WTC11 (cell line): ENCODE measurements at regions not wholly inside any gene's neighbourhood (a gene's known extent, or its start where the extent isn't known, plus 50 kb on each side); places are given as distances from the start of the nearest gene placed in this dataset.

ENCODE experiments used
- ATAC-seq: fragments of 200-7000 bp; cut with Tn5 transposase; 2 replicates; pipeline ENCODE4 v1.10.0; 2021; ENCODE audit warnings: mild to moderate bottlenecking, moderate library complexity
- CTCF ChIA-PET: fragments of 300-600 bp; sonication (Branson Sonifier 250); formaldehyde crosslinking; loops from one replicate; lab custom pipeline; 2021; ENCODE audit warnings: antibody characterized with exemption; lab: Charles Lee
- POLR2A ChIA-PET: fragments of 350-600 bp; sonication (Branson Sonifier 250); formaldehyde crosslinking; loops from one replicate; lab custom pipeline; 2021; ENCODE audit warnings: antibody characterized with exemption; lab: Charles Lee
- DNase-seq: peaks from one replicate; pipeline ENCODE4 v3.0.0; 2021; ENCODE audit warnings: low spot score
- H3K27ac Mint-ChIP-seq: 2 replicates; pipeline ENCODE4 v1.8.0; 2021; ENCODE audit warnings: mixed read lengths
- H3K27me3 Mint-ChIP-seq: 2 replicates; pipeline ENCODE4 v1.8.0; 2021; ENCODE audit warnings: low read depth, mild to moderate bottlenecking, moderate library complexity, mixed read lengths
- H3K36me3 Mint-ChIP-seq: 2 replicates; pipeline ENCODE4 v1.8.0; 2021; ENCODE audit warnings: mixed read lengths
- H3K4me1 Mint-ChIP-seq: 2 replicates; pipeline ENCODE4 v1.8.0; 2022; ENCODE audit warnings: mixed read lengths
- H3K4me3 Mint-ChIP-seq: 2 replicates; pipeline ENCODE4 v1.8.0; 2021; ENCODE audit warnings: mild to moderate bottlenecking, moderate library complexity, mixed read lengths
- H3K9me3 Mint-ChIP-seq: 2 replicates; pipeline ENCODE4 v1.8.0; 2021; ENCODE audit warnings: mixed read lengths
- ATF6 ChIP-seq: sonication (generic); formaldehyde crosslinking; IDR thresholded peaks from 2 replicates; pipeline ENCODE4 v1.8.1; 2023; ENCODE audit warnings: mild to moderate bottlenecking, missing genetic modification reagents
- CREB1 ChIP-seq: sonication (generic); formaldehyde crosslinking; IDR thresholded peaks from 2 replicates; pipeline ENCODE4 v1.8.0; 2023; ENCODE audit warnings: mild to moderate bottlenecking, missing genetic modification reagents
- E2F1 ChIP-seq: sonication (generic); formaldehyde crosslinking; IDR thresholded peaks from 2 replicates; pipeline ENCODE4 v1.8.0; 2022; ENCODE audit warnings: mild to moderate bottlenecking, missing genetic modification reagents
- ERG ChIP-seq: fragments of 250-450 bp; sonication (Bioruptor Pico); IDR thresholded peaks from 2 replicates; pipeline ENCODE4 v1.8.0; 2021; ENCODE audit warnings: mild to moderate bottlenecking
- FOXK1 ChIP-seq: sonication (generic); formaldehyde crosslinking; IDR thresholded peaks from 2 replicates; pipeline ENCODE4 v1.8.0; 2022; ENCODE audit warnings: mild to moderate bottlenecking, moderate library complexity, missing genetic modification reagents
- FOXP4 ChIP-seq: sonication (generic); formaldehyde crosslinking; IDR thresholded peaks from 2 replicates; pipeline ENCODE4 v1.8.0; 2022; ENCODE audit warnings: mild to moderate bottlenecking, missing genetic modification reagents
- JUN ChIP-seq: sonication (generic); formaldehyde crosslinking; IDR thresholded peaks from 2 replicates; pipeline ENCODE4 v1.8.0; 2023; ENCODE audit warnings: mild to moderate bottlenecking, missing genetic modification reagents
- MXD4 ChIP-seq: fragments of 250-450 bp; sonication (Bioruptor Pico); IDR thresholded peaks from 2 replicates; pipeline ENCODE4 v1.8.0; 2021; ENCODE audit warnings: mild to moderate bottlenecking, moderate library complexity, borderline replicate concordance
- NFATC4 ChIP-seq: fragments of 250-450 bp; sonication (Bioruptor Pico); IDR thresholded peaks from 2 replicates; pipeline ENCODE4 v1.9.0; 2021; ENCODE audit warnings: mild to moderate bottlenecking
- NR2C2 ChIP-seq: sonication (generic); formaldehyde crosslinking; IDR thresholded peaks from 2 replicates; pipeline ENCODE4 v1.8.0; 2022; ENCODE audit warnings: mild to moderate bottlenecking, missing genetic modification reagents
- STAT6 ChIP-seq: sonication (generic); formaldehyde crosslinking; conservative IDR thresholded peaks from 2 replicates; pipeline ENCODE4 v1.8.1; 2023; ENCODE audit warnings: mild to moderate bottlenecking, low read depth, missing genetic modification reagents, moderate library complexity
- ZNF121 ChIP-seq: sonication (generic); formaldehyde crosslinking; IDR thresholded peaks from 2 replicates; pipeline ENCODE4 v1.8.0; 2023; ENCODE audit warnings: missing genetic modification reagents
- ZNF317 ChIP-seq: sonication (generic); formaldehyde crosslinking; IDR thresholded peaks from 2 replicates; pipeline ENCODE4 v1.8.1; 2023; ENCODE audit warnings: low read depth, mild to moderate bottlenecking, moderate library complexity, missing genetic modification reagents, borderline replicate concordance
- ZNF416 ChIP-seq: fragments of 250-450 bp; sonication (Bioruptor Pico); IDR thresholded peaks from 2 replicates; pipeline ENCODE4 v1.9.0; 2021; ENCODE audit warnings: mild to moderate bottlenecking, inconsistent platforms
- TF ChIP-seq, protein P1 (sequence below): sonication (generic); formaldehyde crosslinking; IDR thresholded peaks from 2 replicates; pipeline ENCODE4 v1.8.1; 2023; ENCODE audit warnings: mild to moderate bottlenecking, moderate library complexity, missing genetic modification reagents
- TF ChIP-seq, protein P2 (sequence below): fragments of 250-450 bp; sonication (Bioruptor Pico); IDR thresholded peaks from 2 replicates; pipeline ENCODE4 v1.9.0; 2021; ENCODE audit warnings: mild to moderate bottlenecking
- TF ChIP-seq, protein P3 (sequence below): sonication (generic); formaldehyde crosslinking; IDR thresholded peaks from 2 replicates; pipeline ENCODE4 v1.8.0; 2022; ENCODE audit warnings: mild to moderate bottlenecking, missing genetic modification reagents
- TF ChIP-seq, protein P4 (sequence below): fragments of 200-600 bp; IDR thresholded peaks from 2 replicates; pipeline ENCODE4 v1.8.0; 2022; ENCODE audit warnings: antibody characterized with exemption

GRCh38 chr11:29750392-29750791 lies 266.4 kb downstream of the KCNA4 start:
- H3K9me3 Mint-ChIP-seq, result no peaks in the 10 kb centered on the region
- no peaks in the 10 kb centered on the region for H3K4me1 Mint-ChIP-seq
- TF ChIP-seq, protein P1, sequence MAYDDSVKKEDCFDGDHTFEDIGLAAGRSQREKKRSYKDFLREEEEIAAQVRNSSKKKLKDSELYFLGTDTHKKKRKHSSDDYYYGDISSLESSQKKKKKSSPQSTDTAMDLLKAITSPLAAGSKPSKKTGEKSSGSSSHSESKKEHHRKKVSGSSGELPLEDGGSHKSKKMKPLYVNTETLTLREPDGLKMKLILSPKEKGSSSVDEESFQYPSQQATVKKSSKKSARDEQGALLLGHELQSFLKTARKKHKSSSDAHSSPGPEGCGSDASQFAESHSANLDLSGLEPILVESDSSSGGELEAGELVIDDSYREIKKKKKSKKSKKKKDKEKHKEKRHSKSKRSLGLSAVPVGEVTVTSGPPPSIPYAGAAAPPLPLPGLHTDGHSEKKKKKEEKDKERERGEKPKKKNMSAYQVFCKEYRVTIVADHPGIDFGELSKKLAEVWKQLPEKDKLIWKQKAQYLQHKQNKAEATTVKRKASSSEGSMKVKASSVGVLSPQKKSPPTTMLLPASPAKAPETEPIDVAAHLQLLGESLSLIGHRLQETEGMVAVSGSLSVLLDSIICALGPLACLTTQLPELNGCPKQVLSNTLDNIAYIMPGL (CRISPR knock-in tag), result no peak
- TF ChIP-seq NR2C2 (CRISPR knock-in tag) (no peak), STAT6 (CRISPR knock-in tag) (no peak), E2F1 (no peak), FOXK1 (CRISPR knock-in tag) (no peak), ZNF317 (CRISPR knock-in tag) (no peak), ZNF416 (CRISPR knock-in tag) (no peak), CREB1 (CRISPR knock-in tag) (no peak), ATF6 (CRISPR knock-in tag) (no peak), JUN (CRISPR knock-in tag) (no peak), ERG (CRISPR knock-in tag) (no peak), NFATC4 (CRISPR knock-in tag) (no peak)
- peaks cover 3% of the 10 kb centered on the region; the same call in 1 of the 2 replicates for H3K27me3 Mint-ChIP-seq
- no peak overlapping the region for H3K4me3 Mint-ChIP-seq
- CTCF ChIA-PET, result no interaction called here
- no peak overlapping the region for H3K27ac Mint-ChIP-seq
- POLR2A ChIA-PET, result no interaction called here
- DNase-seq (no peak), ATAC-seq (no peak)
- H3K36me3 Mint-ChIP-seq, result no peaks in the 10 kb centered on the region

DNA sequence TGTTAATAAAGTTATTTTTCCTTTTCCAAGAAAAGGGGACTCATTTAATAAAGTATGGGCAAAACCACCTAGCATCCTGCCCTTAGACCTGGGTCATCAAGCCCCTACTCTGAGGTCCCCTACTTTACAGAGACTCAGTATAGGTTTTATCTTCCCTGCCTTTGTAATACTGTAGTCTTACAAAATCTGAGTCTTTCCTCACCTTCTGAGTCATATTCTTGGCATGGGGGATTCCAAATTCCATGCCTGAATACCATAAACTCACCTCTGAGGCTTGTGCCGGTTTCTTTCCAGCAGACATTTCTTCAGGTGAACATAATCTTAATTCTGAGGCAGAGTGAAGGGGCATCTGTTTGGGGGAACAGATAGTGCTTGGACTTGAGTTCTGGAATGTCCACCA lies 282.5 kb downstream of the KCNA4 start:
- H3K27ac Mint-ChIP-seq, result no peak overlapping the region
- ChIA-PET CTCF (no interaction called here), POLR2A (no interaction called here)
- no peaks in the 10 kb centered on the region for H3K4me1 Mint-ChIP-seq
- DNase-seq (no peak), ATAC-seq (no peak)
- no peaks in the 10 kb centered on the region; the same call in none of the 2 replicates for H3K27me3 Mint-ChIP-seq
- H3K4me3 Mint-ChIP-seq, result no peak overlapping the region
- H3K9me3 Mint-ChIP-seq, result peaks cover 24% of the 10 kb centered on the region
- H3K36me3 Mint-ChIP-seq, result no peaks in the 10 kb centered on the region
- TF ChIP-seq MXD4 (CRISPR knock-in tag) (no peak), ZNF121 (CRISPR knock-in tag) (no peak), FOXP4 (no peak), FOXK1 (CRISPR knock-in tag) (no peak), ERG (CRISPR knock-in tag) (no peak)
- TF ChIP-seq, protein P2, sequence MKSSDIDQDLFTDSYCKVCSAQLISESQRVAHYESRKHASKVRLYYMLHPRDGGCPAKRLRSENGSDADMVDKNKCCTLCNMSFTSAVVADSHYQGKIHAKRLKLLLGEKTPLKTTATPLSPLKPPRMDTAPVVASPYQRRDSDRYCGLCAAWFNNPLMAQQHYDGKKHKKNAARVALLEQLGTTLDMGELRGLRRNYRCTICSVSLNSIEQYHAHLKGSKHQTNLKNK (CRISPR knock-in tag), result no peak
- TF ChIP-seq, protein P3, sequence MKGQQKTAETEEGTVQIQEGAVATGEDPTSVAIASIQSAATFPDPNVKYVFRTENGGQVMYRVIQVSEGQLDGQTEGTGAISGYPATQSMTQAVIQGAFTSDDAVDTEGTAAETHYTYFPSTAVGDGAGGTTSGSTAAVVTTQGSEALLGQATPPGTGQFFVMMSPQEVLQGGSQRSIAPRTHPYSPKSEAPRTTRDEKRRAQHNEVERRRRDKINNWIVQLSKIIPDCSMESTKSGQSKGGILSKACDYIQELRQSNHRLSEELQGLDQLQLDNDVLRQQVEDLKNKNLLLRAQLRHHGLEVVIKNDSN (CRISPR knock-in tag), result no peak
- TF ChIP-seq, protein P4, sequence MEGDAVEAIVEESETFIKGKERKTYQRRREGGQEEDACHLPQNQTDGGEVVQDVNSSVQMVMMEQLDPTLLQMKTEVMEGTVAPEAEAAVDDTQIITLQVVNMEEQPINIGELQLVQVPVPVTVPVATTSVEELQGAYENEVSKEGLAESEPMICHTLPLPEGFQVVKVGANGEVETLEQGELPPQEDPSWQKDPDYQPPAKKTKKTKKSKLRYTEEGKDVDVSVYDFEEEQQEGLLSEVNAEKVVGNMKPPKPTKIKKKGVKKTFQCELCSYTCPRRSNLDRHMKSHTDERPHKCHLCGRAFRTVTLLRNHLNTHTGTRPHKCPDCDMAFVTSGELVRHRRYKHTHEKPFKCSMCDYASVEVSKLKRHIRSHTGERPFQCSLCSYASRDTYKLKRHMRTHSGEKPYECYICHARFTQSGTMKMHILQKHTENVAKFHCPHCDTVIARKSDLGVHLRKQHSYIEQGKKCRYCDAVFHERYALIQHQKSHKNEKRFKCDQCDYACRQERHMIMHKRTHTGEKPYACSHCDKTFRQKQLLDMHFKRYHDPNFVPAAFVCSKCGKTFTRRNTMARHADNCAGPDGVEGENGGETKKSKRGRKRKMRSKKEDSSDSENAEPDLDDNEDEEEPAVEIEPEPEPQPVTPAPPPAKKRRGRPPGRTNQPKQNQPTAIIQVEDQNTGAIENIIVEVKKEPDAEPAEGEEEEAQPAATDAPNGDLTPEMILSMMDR, result no peak
